ENCODE measurements at regions not wholly inside any gene's neighbourhood (a gene's known extent, or its start where the extent isn't known, plus 50 kb on each side); places are given as distances from the start of the nearest gene placed in this dataset.

- ATAC-seq (ENCODE audit: low FRiP score) = no peak
- intact Hi-C loops (cut with DNase I) = no loop called here
- Histone ChIP-seq H3K36me3 (ENCODE audit: control insufficient read depth in 1 of 2, insufficient read depth in 2 of 2, low read length in 1 of 2) (no peaks in the 10 kb centered on the region), H3K27ac (ENCODE audit: low read depth in 1 of 2, low read length in 2 of 2) (no peak overlapping the region), H3K9me3 (ENCODE audit: control insufficient read depth, low read length) (peaks cover 2% of the 10 kb centered on the region), H3K27me3 (ENCODE audit: control insufficient read depth in 1 of 2, insufficient read depth in 2 of 2, low read length in 1 of 2) (no peaks in the 10 kb centered on the region), H3K4me1 (ENCODE audit: control insufficient read depth in 1 of 2, insufficient read depth in 2 of 2, low read length in 2 of 2) (no peaks in the 10 kb centered on the region), H3K4me3 (ENCODE audit: low read length in 2 of 2) (no peak overlapping the region)
- no peak for DNase-seq
- WGBS, 2 donors = 69 to 73% methylated on average over 4 of the region's 4 CpGs
Observed at GRCh38 chr11:32216749-32217148, 125.9 kb downstream of the RCN1 start.

- no peaks in the 10 kb centered on the region for H3K36me3 ChIP-seq (ENCODE audit: control insufficient read depth in 1 of 2, insufficient read depth in 2 of 2, low read length in 1 of 2)
- no peak overlapping the region for H3K4me3 ChIP-seq (ENCODE audit: low read length in 2 of 2)
- H3K9me3 ChIP-seq (ENCODE audit: control insufficient read depth, low read length) = peaks cover 2% of the 10 kb centered on the region
- DNase-seq (no peak), ATAC-seq (ENCODE audit: low FRiP score) (no peak)
- no peaks in the 10 kb centered on the region for H3K27me3 ChIP-seq (ENCODE audit: control insufficient read depth in 1 of 2, insufficient read depth in 2 of 2, low read length in 1 of 2)
- H3K4me1 ChIP-seq (ENCODE audit: control insufficient read depth in 1 of 2, insufficient read depth in 2 of 2, low read length in 2 of 2) = no peaks in the 10 kb centered on the region
- intact Hi-C loops (cut with DNase I) = no loop called here
- H3K27ac ChIP-seq (ENCODE audit: low read depth in 1 of 2, low read length in 2 of 2) = no peak overlapping the region
- 65 to 68% methylated on average over 7 of the region's 7 CpGs for WGBS, 2 donors
Observed at GRCh38 chr11:32219320-32219719, 128.4 kb downstream of the RCN1 start.

- Histone ChIP-seq H3K4me1 (ENCODE audit: control insufficient read depth in 1 of 2, insufficient read depth in 2 of 2, low read length in 2 of 2) (no peaks in the 10 kb centered on the region), H3K4me3 (ENCODE audit: low read length in 2 of 2) (no peak overlapping the region), H3K9me3 (ENCODE audit: control insufficient read depth, low read length) (peaks cover under 1% of the 10 kb centered on the region), H3K27ac (ENCODE audit: low read depth in 1 of 2, low read length in 2 of 2) (no peak overlapping the region), H3K36me3 (ENCODE audit: control insufficient read depth in 1 of 2, insufficient read depth in 2 of 2, low read length in 1 of 2) (no peaks in the 10 kb centered on the region), H3K27me3 (ENCODE audit: control insufficient read depth in 1 of 2, insufficient read depth in 2 of 2, low read length in 1 of 2) (no peaks in the 10 kb centered on the region)
- no peak for ATAC-seq (ENCODE audit: low FRiP score)
- WGBS, 2 donors = 79 to 84% methylated on average over 14 of the region's 14 CpGs
- intact Hi-C loops (cut with DNase I) = no loop called here
- no peak for DNase-seq
Observed at GRCh38 chr11:32221476-32222032, 130.7 kb downstream of the RCN1 start.

GRCh38 chr11:32224580-32224979 lies 133.7 kb downstream of the RCN1 start:
- Histone ChIP-seq H3K36me3 (ENCODE audit: control insufficient read depth in 1 of 2, insufficient read depth in 2 of 2, low read length in 1 of 2) (no peaks in the 10 kb centered on the region), H3K27ac (ENCODE audit: low read depth in 1 of 2, low read length in 2 of 2) (no peak overlapping the region), H3K4me1 (ENCODE audit: control insufficient read depth in 1 of 2, insufficient read depth in 2 of 2, low read length in 2 of 2) (no peaks in the 10 kb centered on the region), H3K4me3 (ENCODE audit: low read length in 2 of 2) (no peak overlapping the region), H3K27me3 (ENCODE audit: control insufficient read depth in 1 of 2, insufficient read depth in 2 of 2, low read length in 1 of 2) (peaks cover 0 to 3% of the 10 kb centered on the region in 2 donors), H3K9me3 (ENCODE audit: control insufficient read depth, low read length) (peaks cover 1% of the 10 kb centered on the region)
- intact Hi-C loops (cut with DNase I) = no loop called here
- no peak for DNase-seq
- no peak for ATAC-seq (ENCODE audit: low FRiP score)
- 69 to 73% methylated on average over 3 of the region's 3 CpGs for WGBS, 2 donors

GRCh38 chr11:32225571-32226285 lies 134.9 kb downstream of the RCN1 start:
- H3K27me3 ChIP-seq (ENCODE audit: control insufficient read depth in 1 of 2, insufficient read depth in 2 of 2, low read length in 1 of 2) = peaks cover 0 to 3% of the 10 kb centered on the region in 2 donors
- no peak for ATAC-seq (ENCODE audit: low FRiP score)
- H3K9me3 ChIP-seq (ENCODE audit: control insufficient read depth, low read length) = peaks cover 1% of the 10 kb centered on the region
- no peak overlapping the region for H3K27ac ChIP-seq (ENCODE audit: low read depth in 1 of 2, low read length in 2 of 2)
- H3K4me3 ChIP-seq (ENCODE audit: low read length in 2 of 2) = no peak overlapping the region
- no peak for DNase-seq
- no peaks in the 10 kb centered on the region for H3K36me3 ChIP-seq (ENCODE audit: control insufficient read depth in 1 of 2, insufficient read depth in 2 of 2, low read length in 1 of 2)
- 68 to 70% methylated on average over 14 of the region's 14 CpGs for WGBS, 2 donors
- no peaks in the 10 kb centered on the region for H3K4me1 ChIP-seq (ENCODE audit: control insufficient read depth in 1 of 2, insufficient read depth in 2 of 2, low read length in 2 of 2)
- intact Hi-C loops (cut with DNase I) = no loop called here

GRCh38 chr11:32226480-32226879 lies 135.6 kb downstream of the RCN1 start:
- no peak for DNase-seq
- 74 to 76% methylated on average over 5 of the region's 5 CpGs for WGBS, 2 donors
- H3K9me3 ChIP-seq (ENCODE audit: control insufficient read depth, low read length) = peaks cover 1% of the 10 kb centered on the region
- no peak overlapping the region for H3K27ac ChIP-seq (ENCODE audit: low read depth in 1 of 2, low read length in 2 of 2)
- H3K36me3 ChIP-seq (ENCODE audit: control insufficient read depth in 1 of 2, insufficient read depth in 2 of 2, low read length in 1 of 2) = no peaks in the 10 kb centered on the region
- peaks cover 0 to 3% of the 10 kb centered on the region in 2 donors for H3K27me3 ChIP-seq (ENCODE audit: control insufficient read depth in 1 of 2, insufficient read depth in 2 of 2, low read length in 1 of 2)
- no peaks in the 10 kb centered on the region for H3K4me1 ChIP-seq (ENCODE audit: control insufficient read depth in 1 of 2, insufficient read depth in 2 of 2, low read length in 2 of 2)
- intact Hi-C loops (cut with DNase I) = no loop called here
- ATAC-seq (ENCODE audit: low FRiP score) = no peak
- H3K4me3 ChIP-seq (ENCODE audit: low read length in 2 of 2) = no peak overlapping the region

GRCh38 chr11:32229576-32230240 lies 138.8 kb downstream of the RCN1 start:
- Histone ChIP-seq H3K4me1 (ENCODE audit: control insufficient read depth in 1 of 2, insufficient read depth in 2 of 2, low read length in 2 of 2) (no peaks in the 10 kb centered on the region), H3K4me3 (ENCODE audit: low read length in 2 of 2) (no peak overlapping the region), H3K27ac (ENCODE audit: low read depth in 1 of 2, low read length in 2 of 2) (no peak overlapping the region), H3K9me3 (ENCODE audit: control insufficient read depth, low read length) (peaks cover 1% of the 10 kb centered on the region), H3K27me3 (ENCODE audit: control insufficient read depth in 1 of 2, insufficient read depth in 2 of 2, low read length in 1 of 2) (peaks cover 0 to 3% of the 10 kb centered on the region in 2 donors), H3K36me3 (ENCODE audit: control insufficient read depth in 1 of 2, insufficient read depth in 2 of 2, low read length in 1 of 2) (no peaks in the 10 kb centered on the region)
- DNase-seq (no peak), ATAC-seq (ENCODE audit: low FRiP score) (no peak)
- WGBS, 2 donors = 85% methylated on average over 13 of the region's 13 CpGs
- intact Hi-C loops (cut with DNase I) = no loop called here

GRCh38 chr11:32231909-32232493 lies 141.1 kb downstream of the RCN1 start:
- Histone ChIP-seq H3K36me3 (ENCODE audit: control insufficient read depth in 1 of 2, insufficient read depth in 2 of 2, low read length in 1 of 2) (no peaks in the 10 kb centered on the region), H3K9me3 (ENCODE audit: control insufficient read depth, low read length) (no peaks in the 10 kb centered on the region), H3K27ac (ENCODE audit: low read depth in 1 of 2, low read length in 2 of 2) (no peak overlapping the region), H3K4me3 (ENCODE audit: low read length in 2 of 2) (no peak overlapping the region), H3K4me1 (ENCODE audit: control insufficient read depth in 1 of 2, insufficient read depth in 2 of 2, low read length in 2 of 2) (no peaks in the 10 kb centered on the region), H3K27me3 (ENCODE audit: control insufficient read depth in 1 of 2, insufficient read depth in 2 of 2, low read length in 1 of 2) (peaks cover 0 to 3% of the 10 kb centered on the region in 2 donors)
- intact Hi-C loops (cut with DNase I) = no loop called here
- WGBS, 2 donors = 38 to 42% methylated on average over 3 of the region's 3 CpGs
- DNase-seq (no peak), ATAC-seq (ENCODE audit: low FRiP score) (no peak)
